ENCODE measurements at regions not wholly inside any gene's neighbourhood (a gene's known extent, or its start where the extent isn't known, plus 50 kb on each side); places are given as distances from the start of the nearest gene placed in this dataset.

DNA sequence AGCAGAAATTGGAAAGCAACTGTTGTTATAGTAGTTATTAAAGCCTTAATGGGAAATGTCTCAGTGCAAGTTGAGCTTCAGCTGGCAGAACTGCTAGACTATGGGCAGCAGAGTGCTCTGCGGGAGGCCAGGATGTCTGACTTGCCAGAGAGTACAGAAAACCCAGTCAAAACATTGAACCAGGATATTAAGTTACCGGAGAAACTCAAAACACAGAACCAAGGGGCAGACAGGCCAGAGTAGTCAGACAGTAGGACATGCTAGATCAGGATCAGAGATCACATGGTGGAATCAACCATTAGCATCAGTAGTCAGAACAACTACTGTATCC lies 72.9 kb upstream of the TNIP3 start:
- H3K27ac Mint-ChIP-seq (ENCODE audit: unreplicated experiment): no peak overlapping the region
- DNase-seq (ENCODE audit: low read depth, low spot score): no peak
- no peaks in the 10 kb centered on the region for H3K36me3 Mint-ChIP-seq (ENCODE audit: low read depth)
- peaks cover 3% of the 10 kb centered on the region for H3K9me3 Mint-ChIP-seq
- H3K4me3 Mint-ChIP-seq: no peak overlapping the region
- TF ChIP-seq, protein P1, sequence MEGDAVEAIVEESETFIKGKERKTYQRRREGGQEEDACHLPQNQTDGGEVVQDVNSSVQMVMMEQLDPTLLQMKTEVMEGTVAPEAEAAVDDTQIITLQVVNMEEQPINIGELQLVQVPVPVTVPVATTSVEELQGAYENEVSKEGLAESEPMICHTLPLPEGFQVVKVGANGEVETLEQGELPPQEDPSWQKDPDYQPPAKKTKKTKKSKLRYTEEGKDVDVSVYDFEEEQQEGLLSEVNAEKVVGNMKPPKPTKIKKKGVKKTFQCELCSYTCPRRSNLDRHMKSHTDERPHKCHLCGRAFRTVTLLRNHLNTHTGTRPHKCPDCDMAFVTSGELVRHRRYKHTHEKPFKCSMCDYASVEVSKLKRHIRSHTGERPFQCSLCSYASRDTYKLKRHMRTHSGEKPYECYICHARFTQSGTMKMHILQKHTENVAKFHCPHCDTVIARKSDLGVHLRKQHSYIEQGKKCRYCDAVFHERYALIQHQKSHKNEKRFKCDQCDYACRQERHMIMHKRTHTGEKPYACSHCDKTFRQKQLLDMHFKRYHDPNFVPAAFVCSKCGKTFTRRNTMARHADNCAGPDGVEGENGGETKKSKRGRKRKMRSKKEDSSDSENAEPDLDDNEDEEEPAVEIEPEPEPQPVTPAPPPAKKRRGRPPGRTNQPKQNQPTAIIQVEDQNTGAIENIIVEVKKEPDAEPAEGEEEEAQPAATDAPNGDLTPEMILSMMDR (conservative IDR thresholded peaks at IDR 0.05): no peak
- no peaks in the 10 kb centered on the region for H3K27me3 Mint-ChIP-seq (ENCODE audit: low read depth)
- H3K4me1 Mint-ChIP-seq: peaks cover 5% of the 10 kb centered on the region

DNA sequence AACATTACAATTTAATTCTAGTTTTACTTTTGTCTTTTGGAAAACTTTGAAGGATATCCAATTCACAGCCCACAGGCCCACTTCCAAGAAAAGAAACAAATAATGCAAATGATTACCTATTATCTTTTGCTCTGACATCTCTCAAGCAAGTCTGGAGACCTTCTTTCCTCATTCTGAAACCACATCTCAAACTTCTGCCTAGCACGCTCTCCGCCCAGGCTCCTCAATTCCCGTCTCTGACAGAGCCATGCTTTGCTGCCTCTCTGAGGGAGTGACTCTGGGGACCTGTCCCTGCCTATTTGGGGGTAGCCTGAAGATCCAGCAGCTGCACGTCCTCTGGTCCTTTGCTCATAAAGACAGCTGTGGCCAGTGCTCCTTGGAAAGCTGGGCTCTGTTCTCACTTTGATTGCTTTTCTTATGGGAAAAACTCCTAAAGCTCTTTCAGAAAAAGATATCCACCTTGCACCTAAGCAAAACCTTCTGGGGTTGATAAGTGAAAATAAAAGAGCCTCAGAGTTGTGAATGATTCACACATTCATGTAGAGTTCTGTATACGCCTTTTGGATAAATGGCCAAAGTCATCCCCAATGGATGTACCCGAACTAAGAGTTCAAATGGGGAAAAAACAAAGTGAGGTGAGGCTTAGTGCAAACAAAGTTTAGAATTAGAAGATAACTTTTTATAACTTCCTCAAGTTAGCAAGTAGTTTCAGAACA lies 72.4 kb upstream of the TNIP3 start:
- peaks cover 3% of the 10 kb centered on the region for H3K9me3 Mint-ChIP-seq
- no peaks in the 10 kb centered on the region for H3K36me3 Mint-ChIP-seq (ENCODE audit: low read depth)

DNA sequence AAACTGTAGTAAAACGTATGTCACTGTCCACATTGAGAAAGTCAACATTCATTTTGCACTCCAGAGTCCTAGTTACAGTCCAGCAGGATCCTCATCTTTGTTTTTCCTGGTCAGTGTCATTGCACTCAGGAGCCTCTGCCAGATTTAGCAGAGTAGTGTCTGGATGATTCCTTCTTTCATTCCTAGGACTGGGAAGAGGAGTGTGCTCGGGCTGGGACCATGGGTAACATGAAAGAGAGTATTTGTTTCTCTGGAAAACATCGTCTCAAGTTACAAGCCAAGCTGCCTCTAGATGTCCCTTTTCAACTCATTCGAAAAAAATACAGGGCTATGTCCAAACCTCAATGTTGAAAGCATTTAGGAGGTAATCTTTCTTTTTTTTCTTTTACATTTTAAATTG lies 69.9 kb upstream of the TNIP3 start:
- TF ChIP-seq, protein P1 (conservative IDR thresholded peaks at IDR 0.05): no peak
- Mint-ChIP-seq H3K4me1 (peaks cover 5% of the 10 kb centered on the region), H3K27me3 (ENCODE audit: low read depth) (no peaks in the 10 kb centered on the region), H3K4me3 (no peak overlapping the region), H3K9me3 (peaks cover 3% of the 10 kb centered on the region), H3K36me3 (ENCODE audit: low read depth) (no peaks in the 10 kb centered on the region), H3K27ac (ENCODE audit: unreplicated experiment) (no peak overlapping the region)
- DNase-seq (ENCODE audit: low read depth, low spot score): no peak

More for the DNA sequence above, 72.4 kb upstream of the TNIP3 start:
- Mint-ChIP-seq H3K4me1 (peaks cover 5% of the 10 kb centered on the region), H3K4me3 (no peak overlapping the region), H3K27me3 (ENCODE audit: low read depth) (no peaks in the 10 kb centered on the region), H3K27ac (ENCODE audit: unreplicated experiment) (no peak overlapping the region)
- no peak for DNase-seq (ENCODE audit: low read depth, low spot score)
- TF ChIP-seq, protein P1 (conservative IDR thresholded peaks at IDR 0.05): no peak

DNA sequence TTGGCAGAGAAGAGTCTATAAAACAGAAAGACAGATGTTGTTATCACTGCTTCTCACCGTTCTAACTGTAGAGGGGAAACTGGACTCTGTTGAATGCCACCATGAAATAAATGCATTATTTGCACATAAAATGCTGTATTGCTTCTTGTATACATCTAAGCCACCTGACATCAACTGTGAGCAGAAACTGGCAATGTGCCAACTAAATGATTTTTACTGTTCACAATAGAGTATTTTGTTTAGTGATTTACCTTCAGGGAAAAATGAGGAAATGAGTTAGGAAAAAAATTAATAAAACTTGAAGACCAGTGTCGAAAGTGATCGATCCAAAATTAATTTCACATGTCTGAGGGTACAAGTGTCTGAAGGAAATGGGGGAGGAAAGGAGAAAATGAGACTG lies 65.9 kb upstream of the TNIP3 start:
- no peaks in the 10 kb centered on the region for H3K36me3 Mint-ChIP-seq (ENCODE audit: low read depth)
- no peak overlapping the region for H3K27ac Mint-ChIP-seq (ENCODE audit: unreplicated experiment)
- DNase-seq (ENCODE audit: low read depth, low spot score): no peak
- H3K9me3 Mint-ChIP-seq: no peaks in the 10 kb centered on the region
- TF ChIP-seq, protein P1 (conservative IDR thresholded peaks at IDR 0.05): no peak
- peaks cover 5% of the 10 kb centered on the region for H3K4me1 Mint-ChIP-seq
- no peak overlapping the region for H3K4me3 Mint-ChIP-seq
- no peaks in the 10 kb centered on the region for H3K27me3 Mint-ChIP-seq (ENCODE audit: low read depth)

DNA sequence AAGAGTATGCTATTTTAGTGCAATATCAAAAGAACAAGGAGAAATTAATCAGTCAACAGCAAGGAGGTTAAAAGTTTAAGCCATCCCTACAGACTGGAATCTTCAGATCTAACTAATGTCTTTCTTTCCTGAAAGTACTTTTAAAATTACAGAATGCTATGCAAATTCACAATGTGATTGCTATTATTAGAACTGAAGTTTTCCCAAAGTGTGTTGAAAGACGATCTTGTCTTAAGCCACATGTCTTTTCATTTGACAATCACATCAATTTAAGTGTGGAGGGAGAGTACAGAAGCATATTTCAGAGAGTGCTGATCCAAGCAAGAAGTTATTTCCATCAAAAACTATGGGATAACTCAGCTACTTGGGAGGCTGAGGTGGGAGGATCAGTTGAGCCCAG lies 64.7 kb upstream of the TNIP3 start:
- Mint-ChIP-seq H3K4me3 (no peak overlapping the region), H3K27ac (ENCODE audit: unreplicated experiment) (no peak overlapping the region), H3K4me1 (peaks cover 3% of the 10 kb centered on the region), H3K36me3 (ENCODE audit: low read depth) (no peaks in the 10 kb centered on the region), H3K9me3 (no peaks in the 10 kb centered on the region), H3K27me3 (ENCODE audit: low read depth) (no peaks in the 10 kb centered on the region)
- TF ChIP-seq, protein P1 (conservative IDR thresholded peaks at IDR 0.05): no peak
- no peak for DNase-seq (ENCODE audit: low read depth, low spot score)
